HT-29 (cell line): ENCODE measurements at regions not wholly inside any gene's neighbourhood (a gene's known extent, or its start where the extent isn't known, plus 50 kb on each side); places are given as distances from the start of the nearest gene placed in this dataset.

ENCODE experiments used
- DNase-seq: peaks from one replicate; pipeline ENCODE4 v3.0.0-alpha.2; 2015; ENCODE audit warnings: low spot score

GRCh38 chr15:99440551-99441443 is 125.0 kb upstream of the MEF2A start:
- DNase-seq = no peak

- no peak for DNase-seq
These were observed 124.4 kb upstream of the MEF2A start for GRCh38 chr15:99441444-99441800.

GRCh38 chr15:99441871-99442251 is 123.9 kb upstream of the MEF2A start:
- DNase-seq = no peak

- peak; percentile 82 for DNase-seq
These were observed 123.4 kb upstream of the MEF2A start for GRCh38 chr15:99442252-99442897.

DNA sequence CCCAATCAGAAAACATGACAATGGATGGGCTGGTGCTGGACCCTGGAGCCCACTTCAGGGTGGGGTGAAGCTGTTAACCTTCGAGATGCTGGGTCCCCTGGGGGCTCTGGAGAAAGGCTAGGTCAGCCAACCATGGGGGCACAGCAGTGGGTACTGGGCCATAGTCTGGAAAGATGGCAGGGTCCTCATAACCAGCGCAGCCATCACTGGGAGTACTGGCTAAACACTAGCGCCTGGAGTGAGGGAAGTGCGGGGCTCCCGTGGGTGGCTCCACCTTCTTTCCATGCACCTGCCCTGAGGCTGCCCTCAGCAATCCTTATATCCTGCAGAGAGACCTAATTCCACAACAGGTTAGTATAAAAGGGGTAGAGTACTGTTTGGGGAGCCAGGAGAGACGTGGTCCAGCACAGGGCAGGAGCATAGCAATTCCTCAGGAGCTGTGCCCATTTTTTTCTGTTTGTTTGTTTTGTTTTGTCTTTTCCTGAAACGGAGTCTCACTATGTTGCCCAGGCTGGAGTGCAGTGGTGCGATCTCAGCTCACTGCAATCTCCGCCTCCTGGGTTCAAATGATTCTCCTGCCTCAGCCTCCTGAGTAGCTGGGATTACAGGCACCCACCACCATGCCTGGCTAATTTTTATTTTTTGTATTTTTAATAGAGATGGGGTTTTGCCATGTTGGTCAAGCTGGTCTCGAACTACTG is 122.6 kb upstream of the MEF2A start:
- no peak for DNase-seq

DNA sequence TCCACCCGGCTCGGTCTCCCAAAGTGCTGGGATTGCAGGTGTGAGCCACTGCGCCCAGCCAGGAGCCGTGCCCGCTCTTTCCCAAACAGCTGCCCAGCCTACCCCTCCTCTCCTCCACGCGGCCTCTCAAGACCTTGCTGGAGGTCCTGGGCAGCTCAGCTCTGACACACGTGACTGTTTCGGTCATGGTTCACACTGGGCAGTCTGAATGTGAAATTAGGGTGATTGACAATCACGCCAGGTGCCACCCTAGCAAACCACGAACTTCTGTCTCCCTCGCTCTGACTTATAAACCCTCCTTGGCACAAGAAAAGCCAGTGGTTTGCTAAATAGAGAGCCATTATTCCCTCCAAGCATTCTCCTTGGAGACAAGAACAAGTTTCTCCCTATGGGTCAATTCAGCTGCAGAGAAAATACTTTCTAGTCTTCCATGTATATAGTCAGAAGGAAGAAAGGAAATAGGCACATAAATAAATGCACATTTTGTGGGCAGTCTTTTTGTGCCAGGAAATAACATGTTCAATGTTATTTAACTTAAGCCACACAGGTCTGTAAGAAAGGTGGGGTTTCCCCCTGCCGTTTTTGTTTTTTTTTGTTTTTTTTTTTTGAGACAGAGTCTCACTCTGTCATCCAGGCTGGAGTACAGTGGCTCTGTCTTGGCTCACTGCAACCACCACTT is 121.9 kb upstream of the MEF2A start:
- no peak for DNase-seq

DNA sequence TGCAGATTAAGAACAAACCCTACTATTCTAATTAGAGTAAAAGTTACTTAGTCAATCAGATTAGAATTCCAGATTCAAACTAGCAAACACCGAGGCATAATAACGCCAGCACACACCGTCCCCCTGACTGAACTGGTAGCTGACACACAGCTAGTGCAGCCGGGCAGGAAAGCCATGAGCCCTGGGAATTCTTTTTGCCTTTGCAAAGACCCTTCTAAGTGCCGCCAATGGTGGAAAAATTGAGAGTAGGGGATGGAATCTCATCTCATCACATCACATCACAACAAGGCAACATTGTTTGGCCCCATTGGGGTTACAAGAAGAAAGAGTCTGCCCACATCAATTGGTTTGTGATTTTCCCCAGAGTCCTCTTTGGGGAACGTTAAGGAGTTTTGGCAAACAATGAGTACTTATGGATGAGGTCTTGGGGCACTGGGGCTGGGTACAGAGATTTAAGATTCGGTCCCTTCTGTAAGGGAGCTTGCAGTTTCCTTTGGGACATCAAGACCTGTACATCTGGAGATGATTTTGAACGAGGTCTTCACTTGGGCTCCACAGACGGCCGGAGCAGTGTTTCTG is 120.4 kb upstream of the MEF2A start:
- DNase-seq = no peak

- no peak for DNase-seq
These were observed 119.0 kb upstream of the MEF2A start for GRCh38 chr15:99446565-99447496.

DNA sequence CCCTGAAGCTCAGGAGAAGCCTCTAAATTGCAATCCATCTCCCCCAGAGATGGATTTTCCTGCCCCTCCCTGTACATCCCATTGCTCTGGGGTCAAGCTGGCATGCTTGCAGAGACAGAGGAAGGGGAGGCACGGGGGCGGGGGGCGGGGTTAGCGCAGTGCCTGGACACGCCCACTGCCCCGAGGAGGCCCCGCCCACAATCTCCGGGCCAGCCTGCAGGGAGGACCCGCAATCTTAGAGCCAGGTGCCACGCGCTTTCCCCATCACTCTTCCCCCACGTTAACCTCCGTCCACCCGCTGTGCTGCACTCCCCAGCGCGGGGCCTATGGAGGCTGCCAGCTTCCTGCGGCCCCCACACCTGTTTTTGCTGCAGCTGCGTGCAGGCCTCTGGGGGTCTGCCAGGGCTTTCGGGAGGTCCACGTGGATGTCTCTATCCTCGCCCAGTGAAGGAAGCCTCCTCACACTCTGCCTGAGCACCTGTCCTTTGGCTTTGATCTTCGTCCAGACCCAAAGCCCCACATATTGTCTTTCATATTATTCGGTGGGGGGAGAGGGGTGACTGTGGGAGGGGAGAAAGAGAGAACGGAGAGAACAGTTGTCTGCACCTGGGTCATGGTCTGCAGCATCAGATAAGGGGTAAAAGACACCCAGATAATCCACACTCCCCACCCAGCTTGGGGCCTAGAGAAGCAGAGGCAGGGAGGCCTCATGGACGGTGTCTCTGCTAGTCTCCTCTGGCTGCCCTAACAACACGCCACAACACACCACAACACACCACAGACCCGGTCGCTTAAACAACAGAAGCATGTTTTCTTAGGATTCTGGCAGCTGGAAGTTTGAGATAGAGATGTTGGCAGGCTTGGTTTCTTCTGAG is 118.0 kb upstream of the MEF2A start:
- DNase-seq = no peak

DNA sequence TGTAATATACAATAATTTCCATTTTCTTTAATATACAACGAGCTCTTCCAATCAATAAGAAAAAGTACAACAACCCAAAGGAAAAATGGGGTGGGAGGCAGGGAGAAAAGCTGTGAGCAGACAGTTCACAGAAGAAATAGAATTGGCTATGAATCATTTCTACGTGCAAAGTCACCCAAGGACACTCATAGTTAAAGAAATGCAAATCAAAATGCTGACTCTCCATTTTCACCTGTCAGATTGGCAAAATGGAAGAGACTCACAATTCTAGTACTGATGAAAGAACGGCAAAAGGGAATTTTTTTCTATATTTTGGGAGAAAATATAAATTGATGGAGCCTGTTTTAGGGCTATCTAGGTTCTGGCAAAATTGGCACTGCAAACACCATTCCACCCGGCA is 116.3 kb upstream of the MEF2A start:
- no peak for DNase-seq

- DNase-seq = peak; percentile 77
These were observed 114.9 kb upstream of the MEF2A start for GRCh38 chr15:99450896-99451358.

- DNase-seq = no peak
These were observed 114.3 kb upstream of the MEF2A start for GRCh38 chr15:99451484-99451883.

DNA sequence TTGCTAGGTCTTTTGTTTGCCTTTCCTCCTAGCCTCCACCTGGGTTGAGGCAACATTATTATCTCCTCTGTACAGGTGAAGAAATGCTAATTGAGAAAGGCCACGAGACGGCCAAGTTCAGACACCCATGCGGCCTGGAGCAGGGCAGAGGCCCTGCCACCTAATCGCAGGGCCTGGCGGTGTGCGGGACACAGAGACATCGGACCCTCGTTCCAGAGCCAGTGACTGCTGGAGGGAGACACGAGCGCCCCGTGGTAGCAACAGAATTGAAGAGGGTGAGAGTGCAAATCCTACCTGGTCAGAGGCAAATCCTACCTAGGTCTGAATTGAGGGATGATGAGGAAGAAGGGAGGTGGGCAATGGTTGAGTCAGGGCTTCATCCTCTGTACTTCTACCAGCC is 113.8 kb upstream of the MEF2A start:
- DNase-seq = no peak

DNA sequence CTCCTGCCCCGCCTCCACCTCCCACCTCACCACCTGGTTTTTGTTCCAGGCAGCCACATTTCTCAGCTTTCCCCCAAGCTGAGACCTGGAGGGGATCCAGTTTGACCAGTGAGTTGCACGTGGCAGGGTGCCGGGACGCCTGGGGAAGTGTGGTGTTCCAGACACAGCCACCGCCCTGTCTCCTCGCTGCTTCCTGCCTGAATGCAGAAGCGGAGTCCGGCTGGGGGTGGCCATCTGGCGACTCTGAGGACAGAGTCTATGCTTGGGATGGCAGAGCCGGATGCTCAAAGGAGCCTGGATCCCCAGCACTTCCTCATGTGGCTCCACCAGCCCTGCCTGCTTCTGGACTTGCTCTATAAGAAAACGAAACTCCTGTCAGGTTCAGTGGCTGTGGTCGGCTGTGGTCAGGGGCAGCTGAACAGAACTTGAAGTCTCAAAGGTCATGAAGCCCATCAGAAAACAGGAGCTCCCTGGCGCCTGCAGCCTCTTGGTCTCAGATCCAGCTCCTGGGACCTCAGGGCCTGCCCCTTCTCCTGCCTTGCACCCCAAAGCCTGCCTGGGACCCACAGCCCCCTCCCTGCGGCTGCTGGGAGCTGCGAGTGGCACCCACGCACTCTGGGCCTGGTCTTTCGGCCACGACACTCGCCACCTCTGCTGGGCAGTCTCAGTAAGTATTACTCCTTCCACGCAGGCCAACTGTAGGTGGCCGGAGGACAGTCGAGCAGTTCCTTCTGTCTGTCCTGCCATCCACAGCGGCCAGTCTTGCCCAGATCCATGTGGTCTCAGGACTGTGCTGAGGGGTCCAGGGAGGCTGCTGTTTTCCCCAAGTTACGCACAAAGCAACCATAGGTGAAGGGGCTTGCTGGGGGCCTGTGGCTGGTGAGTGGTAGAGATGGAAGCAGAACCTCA is 112.8 kb upstream of the MEF2A start:
- no peak for DNase-seq

DNA sequence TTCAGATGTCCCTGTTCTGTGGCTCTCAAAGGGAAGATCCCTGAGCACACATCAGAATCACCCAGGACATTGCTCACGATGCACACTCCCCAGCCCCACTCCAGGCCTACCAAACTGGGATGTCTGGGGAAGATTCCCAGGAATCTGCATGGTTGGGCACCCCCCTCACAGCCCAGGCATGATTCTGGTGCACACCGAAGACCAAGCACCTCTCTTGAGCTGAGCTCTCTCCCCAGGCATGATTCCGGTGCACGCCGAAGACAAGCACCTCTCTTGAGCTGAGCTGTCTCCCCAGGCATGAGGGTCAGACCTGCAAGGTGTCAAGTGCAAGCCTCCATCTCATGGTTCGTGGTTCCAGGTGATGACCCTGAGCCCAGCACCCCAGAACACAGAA is 112.2 kb upstream of the MEF2A start:
- DNase-seq = no peak

DNA sequence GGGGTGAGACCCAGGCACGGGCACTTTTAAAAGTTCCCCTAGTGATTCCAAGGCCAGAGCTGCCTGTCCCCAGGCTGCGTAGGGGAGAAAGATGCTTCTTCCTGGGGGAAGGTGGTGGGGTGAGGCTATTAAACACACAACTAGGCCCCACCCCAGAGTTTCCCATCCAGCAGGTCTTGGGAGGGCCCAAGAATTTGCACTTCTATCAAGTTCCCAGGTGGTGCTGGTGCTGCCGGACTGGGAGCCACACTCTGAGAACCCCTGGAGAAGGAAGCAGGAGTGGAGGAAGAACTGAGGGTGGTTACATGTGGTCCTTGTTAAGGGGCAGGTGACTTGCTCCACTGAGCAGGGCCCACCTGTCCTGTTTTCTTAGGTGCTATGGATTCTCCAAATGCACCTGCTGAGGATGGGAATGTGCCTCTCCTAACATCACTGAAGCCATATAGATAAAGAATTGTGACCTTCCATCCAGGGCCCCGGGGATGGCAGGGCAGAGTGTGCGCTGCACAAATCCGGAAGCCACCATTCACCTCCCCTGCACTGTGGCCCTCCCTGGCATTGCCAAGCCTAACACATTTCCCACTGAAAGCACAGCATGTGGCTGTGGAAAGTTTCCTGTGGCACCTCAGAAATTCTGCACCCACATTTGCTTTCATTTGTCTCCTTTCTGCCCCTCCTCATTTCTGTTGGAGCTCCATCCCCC is 111.5 kb upstream of the MEF2A start:
- DNase-seq = no peak

GRCh38 chr15:99454941-99455788 is 110.6 kb upstream of the MEF2A start:
- DNase-seq = peak; percentile 89
